Right lobe of liver (tissue), 4 donors: ENCODE measurements at regions not wholly inside any gene's neighbourhood (a gene's known extent, or its start where the extent isn't known, plus 50 kb on each side); places are given as distances from the start of the nearest gene placed in this dataset.

ENCODE experiments used
- CTCF ChIP-seq, 4 donors: fragments of 200-600 bp in 3 of 4; fragments of 450-650 bp in 1 of 4; IDR thresholded peaks; one replicate each; pipeline versions ENCODE4 v1.5.1 to v1.8.0; 2016 to 2022; ENCODE audit warnings: antibody characterized with exemption in 4 of 4, mild to moderate bottlenecking in 2 of 4
- POLR2A ChIP-seq: fragments of 450-650 bp; IDR thresholded peaks from one replicate; pipeline ENCODE4 v1.6.1; 2017; ENCODE audit warnings: antibody characterized with exemption, mild to moderate bottlenecking
- donor health status: DM: no; HTN: no; CAD: no.
- donor health status: DM: no; HTN: no; CAD: no.
- donor health status: DM: no; HTN: yes; CAD: no.

GRCh38 chr3:87837076-87837475, 221.7 kb downstream of the CGGBP1 start:
- TF ChIP-seq POLR2A (no peak), CTCF (IDR thresholded peaks at IDR 0.05) (no peak)
